ENCODE measurements at regions not wholly inside any gene's neighbourhood (a gene's known extent, or its start where the extent isn't known, plus 50 kb on each side); places are given as distances from the start of the nearest gene placed in this dataset.

DNA sequence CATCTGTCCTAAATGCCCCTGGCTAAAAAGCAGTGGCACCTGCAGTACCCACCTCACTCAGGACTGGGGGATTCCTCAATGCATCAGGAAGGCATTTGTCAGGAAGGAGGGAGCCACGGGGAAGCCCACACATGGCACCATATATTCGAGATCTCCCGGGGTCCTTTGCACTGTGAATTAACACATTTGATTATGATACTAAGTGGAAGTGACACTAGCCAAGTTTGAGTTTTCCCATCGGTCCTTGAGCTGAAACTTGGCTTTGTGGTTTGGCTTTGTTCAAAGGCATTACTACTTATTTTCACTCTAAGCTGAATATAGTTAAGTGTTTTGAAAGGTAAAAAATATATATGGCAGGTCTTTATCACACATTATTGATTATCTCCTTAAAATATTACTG is 168.7 kb upstream of the MYO16 start:
- no peaks in the 10 kb centered on the region for H3K4me1 ChIP-seq (ENCODE audit: control insufficient read depth, insufficient read depth, low read length)
- no peak overlapping the region for H3K27ac ChIP-seq (ENCODE audit: low read depth, low read length)
- no peaks in the 10 kb centered on the region for H3K9me3 ChIP-seq (ENCODE audit: control insufficient read depth, insufficient read depth, low read length)
- WGBS (ENCODE audit: insufficient coverage): 66% methylated on average over 3 of the region's 4 CpGs
- no peaks in the 10 kb centered on the region for H3K27me3 ChIP-seq (ENCODE audit: control insufficient read depth, insufficient read depth, low read length)
- H3K36me3 ChIP-seq (ENCODE audit: control insufficient read depth, insufficient read depth, low read length): no peaks in the 10 kb centered on the region
- H3K4me3 ChIP-seq (ENCODE audit: low read depth, low read length): no peak overlapping the region
- DNase-seq (ENCODE audit: low read depth in 4 of 6, low spot score in 6 of 6): no peak

GRCh38 chr13:108463340-108463739 is 166.1 kb upstream of the MYO16 start:
- Histone ChIP-seq H3K36me3 (ENCODE audit: control insufficient read depth, insufficient read depth, low read length) (no peaks in the 10 kb centered on the region), H3K4me1 (ENCODE audit: control insufficient read depth, insufficient read depth, low read length) (no peaks in the 10 kb centered on the region), H3K9me3 (ENCODE audit: control insufficient read depth, insufficient read depth, low read length) (no peaks in the 10 kb centered on the region), H3K27ac (ENCODE audit: low read depth, low read length) (no peak overlapping the region), H3K4me3 (ENCODE audit: low read depth, low read length) (no peak overlapping the region), H3K27me3 (ENCODE audit: control insufficient read depth, insufficient read depth, low read length) (no peaks in the 10 kb centered on the region)
- peak in 2 of 6 donors; percentile 43 to 73 for DNase-seq (ENCODE audit: low read depth in 4 of 6, low spot score in 6 of 6)
- no CpG with 5 or more reads among the region's 3 CpGs for WGBS (ENCODE audit: insufficient coverage)

GRCh38 chr13:108470921-108471320 is 158.5 kb upstream of the MYO16 start:
- no peak for DNase-seq (ENCODE audit: low read depth in 4 of 6, low spot score in 6 of 6)
- Histone ChIP-seq H3K36me3 (ENCODE audit: control insufficient read depth, insufficient read depth, low read length) (no peaks in the 10 kb centered on the region), H3K27me3 (ENCODE audit: control insufficient read depth, insufficient read depth, low read length) (no peaks in the 10 kb centered on the region), H3K9me3 (ENCODE audit: control insufficient read depth, insufficient read depth, low read length) (no peaks in the 10 kb centered on the region), H3K27ac (ENCODE audit: low read depth, low read length) (no peak overlapping the region), H3K4me1 (ENCODE audit: control insufficient read depth, insufficient read depth, low read length) (no peaks in the 10 kb centered on the region), H3K4me3 (ENCODE audit: low read depth, low read length) (no peak overlapping the region)
- WGBS (ENCODE audit: insufficient coverage): 100% methylated on average over 1 of the region's 5 CpGs

DNA sequence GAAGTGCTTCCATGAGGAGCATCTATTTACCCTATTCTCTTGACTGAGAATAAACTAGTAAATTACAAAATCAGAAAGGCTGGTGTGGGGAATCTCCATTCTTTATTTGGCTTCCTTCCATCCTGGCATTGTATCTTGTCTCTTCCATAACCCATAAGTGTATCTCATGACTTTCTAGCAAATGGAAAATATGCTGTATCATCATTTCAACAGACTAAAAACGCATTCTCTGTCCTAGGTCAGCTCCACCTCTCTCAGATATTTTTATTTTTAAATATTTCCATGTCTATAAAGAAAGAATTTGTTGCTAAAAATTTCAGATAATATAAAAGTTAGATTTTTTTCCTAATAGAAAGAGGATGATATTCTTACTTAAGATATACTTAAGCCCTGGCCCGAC is 154.2 kb upstream of the MYO16 start:
- Histone ChIP-seq H3K27ac (ENCODE audit: low read depth, low read length) (no peak overlapping the region), H3K9me3 (ENCODE audit: control insufficient read depth, insufficient read depth, low read length) (no peaks in the 10 kb centered on the region), H3K4me1 (ENCODE audit: control insufficient read depth, insufficient read depth, low read length) (no peaks in the 10 kb centered on the region), H3K36me3 (ENCODE audit: control insufficient read depth, insufficient read depth, low read length) (no peaks in the 10 kb centered on the region), H3K4me3 (ENCODE audit: low read depth, low read length) (no peak overlapping the region), H3K27me3 (ENCODE audit: control insufficient read depth, insufficient read depth, low read length) (no peaks in the 10 kb centered on the region)
- DNase-seq (ENCODE audit: low read depth in 4 of 6, low spot score in 6 of 6): no peak
- 100% methylated on average over 1 of the region's 2 CpGs for WGBS (ENCODE audit: insufficient coverage)

- no peak overlapping the region for H3K4me3 ChIP-seq (ENCODE audit: low read depth, low read length)
- peak in 1 of 6 donors; percentile 30 for DNase-seq (ENCODE audit: low read depth in 4 of 6, low spot score in 6 of 6)
- H3K27ac ChIP-seq (ENCODE audit: low read depth, low read length): no peak overlapping the region
- WGBS (ENCODE audit: insufficient coverage): 32% methylated on average over 3 of the region's 4 CpGs
- no peaks in the 10 kb centered on the region for H3K9me3 ChIP-seq (ENCODE audit: control insufficient read depth, insufficient read depth, low read length)
- H3K27me3 ChIP-seq (ENCODE audit: control insufficient read depth, insufficient read depth, low read length): no peaks in the 10 kb centered on the region
- H3K4me1 ChIP-seq (ENCODE audit: control insufficient read depth, insufficient read depth, low read length): no peaks in the 10 kb centered on the region
- H3K36me3 ChIP-seq (ENCODE audit: control insufficient read depth, insufficient read depth, low read length): no peaks in the 10 kb centered on the region
Measured at GRCh38 chr13:108477376-108477775, 152.0 kb upstream of the MYO16 start.

GRCh38 chr13:108478179-108478578 is 151.2 kb upstream of the MYO16 start:
- no peaks in the 10 kb centered on the region for H3K36me3 ChIP-seq (ENCODE audit: control insufficient read depth, insufficient read depth, low read length)
- WGBS (ENCODE audit: insufficient coverage): no CpG with 5 or more reads among the region's 1 CpG
- H3K27me3 ChIP-seq (ENCODE audit: control insufficient read depth, insufficient read depth, low read length): no peaks in the 10 kb centered on the region
- H3K4me1 ChIP-seq (ENCODE audit: control insufficient read depth, insufficient read depth, low read length): no peaks in the 10 kb centered on the region
- no peak overlapping the region for H3K4me3 ChIP-seq (ENCODE audit: low read depth, low read length)
- no peak overlapping the region for H3K27ac ChIP-seq (ENCODE audit: low read depth, low read length)
- no peaks in the 10 kb centered on the region for H3K9me3 ChIP-seq (ENCODE audit: control insufficient read depth, insufficient read depth, low read length)
- DNase-seq (ENCODE audit: low read depth in 4 of 6, low spot score in 6 of 6): peak in 1 of 6 donors; percentile 6

- Histone ChIP-seq H3K27me3 (ENCODE audit: control insufficient read depth, insufficient read depth, low read length) (no peaks in the 10 kb centered on the region), H3K4me3 (ENCODE audit: low read depth, low read length) (no peak overlapping the region), H3K4me1 (ENCODE audit: control insufficient read depth, insufficient read depth, low read length) (no peaks in the 10 kb centered on the region), H3K36me3 (ENCODE audit: control insufficient read depth, insufficient read depth, low read length) (no peaks in the 10 kb centered on the region), H3K27ac (ENCODE audit: low read depth, low read length) (no peak overlapping the region), H3K9me3 (ENCODE audit: control insufficient read depth, insufficient read depth, low read length) (no peaks in the 10 kb centered on the region)
- WGBS (ENCODE audit: insufficient coverage): no CpG with 5 or more reads among the region's 1 CpG
- DNase-seq (ENCODE audit: low read depth in 4 of 6, low spot score in 6 of 6): no peak
Measured at GRCh38 chr13:108483981-108484380, 145.4 kb upstream of the MYO16 start.

- H3K4me3 ChIP-seq (ENCODE audit: low read depth, low read length): no peak overlapping the region
- no peak for DNase-seq (ENCODE audit: low read depth in 4 of 6, low spot score in 6 of 6)
- no peaks in the 10 kb centered on the region for H3K4me1 ChIP-seq (ENCODE audit: control insufficient read depth, insufficient read depth, low read length)
- H3K9me3 ChIP-seq (ENCODE audit: control insufficient read depth, insufficient read depth, low read length): no peaks in the 10 kb centered on the region
- H3K27me3 ChIP-seq (ENCODE audit: control insufficient read depth, insufficient read depth, low read length): no peaks in the 10 kb centered on the region
- H3K27ac ChIP-seq (ENCODE audit: low read depth, low read length): no peak overlapping the region
- no peaks in the 10 kb centered on the region for H3K36me3 ChIP-seq (ENCODE audit: control insufficient read depth, insufficient read depth, low read length)
Measured at GRCh38 chr13:108486096-108486495, 143.3 kb upstream of the MYO16 start.

- under 1% methylated on average over 40 of the region's 40 CpGs for WGBS (ENCODE audit: insufficient coverage)
- no peaks in the 10 kb centered on the region for H3K36me3 ChIP-seq (ENCODE audit: control insufficient read depth, insufficient read depth, low read length)
- H3K4me3 ChIP-seq (ENCODE audit: low read depth, low read length): peak overlapping the region; percentile 43
- H3K4me1 ChIP-seq (ENCODE audit: control insufficient read depth, insufficient read depth, low read length): peaks cover 20% of the 10 kb centered on the region
- H3K27ac ChIP-seq (ENCODE audit: low read depth, low read length): no peak overlapping the region
- DNase-seq (ENCODE audit: low read depth in 4 of 6, low spot score in 6 of 6): peak in 3 of 6 donors; percentile 13 to 73 (median 57)
- H3K9me3 ChIP-seq (ENCODE audit: control insufficient read depth, insufficient read depth, low read length): no peaks in the 10 kb centered on the region
- H3K27me3 ChIP-seq (ENCODE audit: control insufficient read depth, insufficient read depth, low read length): peaks cover 13% of the 10 kb centered on the region
Measured at GRCh38 chr13:108494991-108495645, 134.3 kb upstream of the MYO16 start.

DNA sequence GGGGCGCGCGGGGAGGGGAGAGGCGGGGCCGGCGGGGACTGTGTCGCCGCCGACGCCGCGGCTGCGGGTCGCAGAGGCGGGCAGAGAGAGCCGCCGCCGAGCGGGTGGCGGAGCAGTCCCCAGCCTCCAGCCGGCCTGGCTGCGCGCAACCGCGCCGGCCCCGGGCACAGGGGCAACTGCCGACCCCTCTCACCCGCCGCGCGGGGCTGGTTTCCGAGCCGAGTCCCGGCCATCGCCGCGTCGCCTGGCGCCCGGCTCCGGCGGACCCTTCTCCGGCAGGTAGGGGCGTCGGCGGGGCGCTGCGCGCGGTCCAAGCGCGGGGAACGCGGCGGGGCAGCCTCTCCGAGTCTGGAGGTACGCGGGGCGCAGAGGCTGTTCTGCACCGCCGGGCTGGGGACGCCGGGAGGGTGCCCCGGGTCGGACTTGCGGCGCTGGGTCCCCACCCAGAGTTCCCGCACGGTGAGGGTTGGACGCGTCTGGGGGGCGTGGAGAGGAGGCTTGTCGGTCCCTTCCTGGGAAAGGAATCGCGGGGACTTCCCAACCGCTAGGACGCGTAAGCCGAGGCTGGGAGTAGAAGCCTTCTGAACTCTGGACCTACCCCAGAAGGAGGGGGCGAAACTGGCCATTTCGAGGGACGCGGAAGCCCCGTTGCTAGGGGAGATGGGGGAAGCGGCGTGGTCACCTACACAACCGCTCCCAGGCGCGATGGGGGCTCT is 133.6 kb upstream of the MYO16 start:
- DNase-seq (ENCODE audit: low read depth in 4 of 6, low spot score in 6 of 6): peak in 3 of 6 donors; percentile 13 to 77 (median 68)
- H3K27me3 ChIP-seq (ENCODE audit: control insufficient read depth, insufficient read depth, low read length): peaks cover 13% of the 10 kb centered on the region
- WGBS (ENCODE audit: insufficient coverage): under 1% methylated on average over 84 of the region's 90 CpGs
- H3K4me1 ChIP-seq (ENCODE audit: control insufficient read depth, insufficient read depth, low read length): peaks cover 20% of the 10 kb centered on the region
- no peaks in the 10 kb centered on the region for H3K9me3 ChIP-seq (ENCODE audit: control insufficient read depth, insufficient read depth, low read length)
- H3K4me3 ChIP-seq (ENCODE audit: low read depth, low read length): peak overlapping the region; percentile 63
- H3K27ac ChIP-seq (ENCODE audit: low read depth, low read length): no peak overlapping the region
- H3K36me3 ChIP-seq (ENCODE audit: control insufficient read depth, insufficient read depth, low read length): no peaks in the 10 kb centered on the region
